ENCODE measurements at regions not wholly inside any gene's neighbourhood (a gene's known extent, or its start where the extent isn't known, plus 50 kb on each side); places are given as distances from the start of the nearest gene placed in this dataset.

GRCh38 chr4:162582180-162582579 lies 418.4 kb upstream of the FSTL5 start:
- no peak overlapping the region for H3K4me3 ChIP-seq (ENCODE audit: low read depth in 1 of 2, low read length in 2 of 2)
- H3K9me3 ChIP-seq (ENCODE audit: control insufficient read depth in 2 of 2, insufficient read depth in 1 of 2, low read depth in 1 of 2, low read length in 1 of 2): no peaks in the 10 kb centered on the region
- no peak overlapping the region for H3K27ac ChIP-seq (ENCODE audit: low read depth in 2 of 2, low read length in 1 of 2)
- no peaks in the 10 kb centered on the region for H3K27me3 ChIP-seq (ENCODE audit: control insufficient read depth in 1 of 2, insufficient read depth in 2 of 2, low read length in 2 of 2)
- WGBS, 2 donors: 60 to 67% methylated on average over 3 of the region's 3 CpGs
- no peaks in the 10 kb centered on the region for H3K4me1 ChIP-seq (ENCODE audit: control insufficient read depth in 2 of 2, insufficient read depth in 2 of 2, low read length in 1 of 2)
- H3K36me3 ChIP-seq (ENCODE audit: control insufficient read depth in 2 of 2, insufficient read depth in 2 of 2, low read length in 1 of 2): no peaks in the 10 kb centered on the region

GRCh38 chr4:162565730-162566129 lies 401.9 kb upstream of the FSTL5 start:
- Histone ChIP-seq H3K27me3 (ENCODE audit: control insufficient read depth in 1 of 2, insufficient read depth in 2 of 2, low read length in 2 of 2) (no peaks in the 10 kb centered on the region), H3K4me1 (ENCODE audit: control insufficient read depth in 2 of 2, insufficient read depth in 2 of 2, low read length in 1 of 2) (no peaks in the 10 kb centered on the region)
- 46 to 56% methylated on average over 4 of the region's 4 CpGs for WGBS, 2 donors

GRCh38 chr4:162560073-162560472 lies 396.3 kb upstream of the FSTL5 start:
- Histone ChIP-seq H3K9me3 (ENCODE audit: control insufficient read depth in 2 of 2, insufficient read depth in 1 of 2, low read depth in 1 of 2, low read length in 1 of 2) (no peaks in the 10 kb centered on the region), H3K4me1 (ENCODE audit: control insufficient read depth in 2 of 2, insufficient read depth in 2 of 2, low read length in 1 of 2) (no peaks in the 10 kb centered on the region), H3K4me3 (ENCODE audit: low read depth in 1 of 2, low read length in 2 of 2) (no peak overlapping the region), H3K27ac (ENCODE audit: low read depth in 2 of 2, low read length in 1 of 2) (no peak overlapping the region), H3K27me3 (ENCODE audit: control insufficient read depth in 1 of 2, insufficient read depth in 2 of 2, low read length in 2 of 2) (no peaks in the 10 kb centered on the region), H3K36me3 (ENCODE audit: control insufficient read depth in 2 of 2, insufficient read depth in 2 of 2, low read length in 1 of 2) (no peaks in the 10 kb centered on the region)
- WGBS, 2 donors: 87 to 88% methylated on average over 1 of the region's 1 CpG

More at GRCh38 chr4:162565730-162566129, 401.9 kb upstream of the FSTL5 start:
- no peaks in the 10 kb centered on the region for H3K36me3 ChIP-seq (ENCODE audit: control insufficient read depth in 2 of 2, insufficient read depth in 2 of 2, low read length in 1 of 2)
- H3K27ac ChIP-seq (ENCODE audit: low read depth in 2 of 2, low read length in 1 of 2): no peak overlapping the region
- no peak overlapping the region for H3K4me3 ChIP-seq (ENCODE audit: low read depth in 1 of 2, low read length in 2 of 2)
- no peaks in the 10 kb centered on the region for H3K9me3 ChIP-seq (ENCODE audit: control insufficient read depth in 2 of 2, insufficient read depth in 1 of 2, low read depth in 1 of 2, low read length in 1 of 2)

- Histone ChIP-seq H3K4me1 (ENCODE audit: control insufficient read depth in 2 of 2, insufficient read depth in 2 of 2, low read length in 1 of 2) (no peaks in the 10 kb centered on the region), H3K4me3 (ENCODE audit: low read depth in 1 of 2, low read length in 2 of 2) (no peak overlapping the region), H3K27ac (ENCODE audit: low read depth in 2 of 2, low read length in 1 of 2) (no peak overlapping the region), H3K9me3 (ENCODE audit: control insufficient read depth in 2 of 2, insufficient read depth in 1 of 2, low read depth in 1 of 2, low read length in 1 of 2) (no peaks in the 10 kb centered on the region), H3K27me3 (ENCODE audit: control insufficient read depth in 1 of 2, insufficient read depth in 2 of 2, low read length in 2 of 2) (no peaks in the 10 kb centered on the region), H3K36me3 (ENCODE audit: control insufficient read depth in 2 of 2, insufficient read depth in 2 of 2, low read length in 1 of 2) (no peaks in the 10 kb centered on the region)
- 74 to 80% methylated on average over 4 of the region's 4 CpGs for WGBS, 2 donors
Measured at GRCh38 chr4:162557516-162558106, 393.8 kb upstream of the FSTL5 start.

GRCh38 chr4:162535121-162535520 lies 371.3 kb upstream of the FSTL5 start:
- no peak overlapping the region for H3K4me3 ChIP-seq (ENCODE audit: low read depth in 1 of 2, low read length in 2 of 2)
- H3K27me3 ChIP-seq (ENCODE audit: control insufficient read depth in 1 of 2, insufficient read depth in 2 of 2, low read length in 2 of 2): no peaks in the 10 kb centered on the region
- WGBS, 2 donors: 33 to 52% methylated on average over 1 of the region's 1 CpG
- no peaks in the 10 kb centered on the region for H3K9me3 ChIP-seq (ENCODE audit: control insufficient read depth in 2 of 2, insufficient read depth in 1 of 2, low read depth in 1 of 2, low read length in 1 of 2)
- H3K4me1 ChIP-seq (ENCODE audit: control insufficient read depth in 2 of 2, insufficient read depth in 2 of 2, low read length in 1 of 2): no peaks in the 10 kb centered on the region
- H3K27ac ChIP-seq (ENCODE audit: low read depth in 2 of 2, low read length in 1 of 2): no peak overlapping the region
- H3K36me3 ChIP-seq (ENCODE audit: control insufficient read depth in 2 of 2, insufficient read depth in 2 of 2, low read length in 1 of 2): no peaks in the 10 kb centered on the region

GRCh38 chr4:162523171-162523570 lies 359.4 kb upstream of the FSTL5 start:
- WGBS, 2 donors: 57 to 67% methylated on average over 4 of the region's 4 CpGs
- Histone ChIP-seq H3K36me3 (ENCODE audit: control insufficient read depth in 2 of 2, insufficient read depth in 2 of 2, low read length in 1 of 2) (no peaks in the 10 kb centered on the region), H3K4me3 (ENCODE audit: low read depth in 1 of 2, low read length in 2 of 2) (no peak overlapping the region), H3K9me3 (ENCODE audit: control insufficient read depth in 2 of 2, insufficient read depth in 1 of 2, low read depth in 1 of 2, low read length in 1 of 2) (no peaks in the 10 kb centered on the region), H3K4me1 (ENCODE audit: control insufficient read depth in 2 of 2, insufficient read depth in 2 of 2, low read length in 1 of 2) (no peaks in the 10 kb centered on the region), H3K27ac (ENCODE audit: low read depth in 2 of 2, low read length in 1 of 2) (no peak overlapping the region), H3K27me3 (ENCODE audit: control insufficient read depth in 1 of 2, insufficient read depth in 2 of 2, low read length in 2 of 2) (no peaks in the 10 kb centered on the region)

GRCh38 chr4:162522724-162523123 lies 358.9 kb upstream of the FSTL5 start:
- Histone ChIP-seq H3K27me3 (ENCODE audit: control insufficient read depth in 1 of 2, insufficient read depth in 2 of 2, low read length in 2 of 2) (no peaks in the 10 kb centered on the region), H3K27ac (ENCODE audit: low read depth in 2 of 2, low read length in 1 of 2) (no peak overlapping the region), H3K9me3 (ENCODE audit: control insufficient read depth in 2 of 2, insufficient read depth in 1 of 2, low read depth in 1 of 2, low read length in 1 of 2) (no peaks in the 10 kb centered on the region), H3K36me3 (ENCODE audit: control insufficient read depth in 2 of 2, insufficient read depth in 2 of 2, low read length in 1 of 2) (no peaks in the 10 kb centered on the region), H3K4me3 (ENCODE audit: low read depth in 1 of 2, low read length in 2 of 2) (no peak overlapping the region), H3K4me1 (ENCODE audit: control insufficient read depth in 2 of 2, insufficient read depth in 2 of 2, low read length in 1 of 2) (no peaks in the 10 kb centered on the region)
- WGBS, 2 donors: 42 to 58% methylated on average over 1 of the region's 1 CpG

GRCh38 chr4:162510937-162511336 lies 347.1 kb upstream of the FSTL5 start:
- H3K4me3 ChIP-seq (ENCODE audit: low read depth in 1 of 2, low read length in 2 of 2): no peak overlapping the region
- no peaks in the 10 kb centered on the region for H3K27me3 ChIP-seq (ENCODE audit: control insufficient read depth in 1 of 2, insufficient read depth in 2 of 2, low read length in 2 of 2)
- 87% methylated on average over 3 of the region's 3 CpGs for WGBS, 2 donors
- no peaks in the 10 kb centered on the region for H3K9me3 ChIP-seq (ENCODE audit: control insufficient read depth in 2 of 2, insufficient read depth in 1 of 2, low read depth in 1 of 2, low read length in 1 of 2)
- no peak overlapping the region for H3K27ac ChIP-seq (ENCODE audit: low read depth in 2 of 2, low read length in 1 of 2)
- H3K4me1 ChIP-seq (ENCODE audit: control insufficient read depth in 2 of 2, insufficient read depth in 2 of 2, low read length in 1 of 2): no peaks in the 10 kb centered on the region
- no peaks in the 10 kb centered on the region for H3K36me3 ChIP-seq (ENCODE audit: control insufficient read depth in 2 of 2, insufficient read depth in 2 of 2, low read length in 1 of 2)

- Histone ChIP-seq H3K9me3 (ENCODE audit: control insufficient read depth in 2 of 2, insufficient read depth in 1 of 2, low read depth in 1 of 2, low read length in 1 of 2) (no peaks in the 10 kb centered on the region), H3K27me3 (ENCODE audit: control insufficient read depth in 1 of 2, insufficient read depth in 2 of 2, low read length in 2 of 2) (no peaks in the 10 kb centered on the region), H3K4me1 (ENCODE audit: control insufficient read depth in 2 of 2, insufficient read depth in 2 of 2, low read length in 1 of 2) (no peaks in the 10 kb centered on the region), H3K27ac (ENCODE audit: low read depth in 2 of 2, low read length in 1 of 2) (no peak overlapping the region), H3K36me3 (ENCODE audit: control insufficient read depth in 2 of 2, insufficient read depth in 2 of 2, low read length in 1 of 2) (no peaks in the 10 kb centered on the region), H3K4me3 (ENCODE audit: low read depth in 1 of 2, low read length in 2 of 2) (no peak overlapping the region)
- WGBS, 2 donors: 75 to 80% methylated on average over 4 of the region's 4 CpGs
Measured at GRCh38 chr4:162510115-162510514, 346.3 kb upstream of the FSTL5 start.

GRCh38 chr4:162509333-162509732 lies 345.5 kb upstream of the FSTL5 start:
- Histone ChIP-seq H3K27me3 (ENCODE audit: control insufficient read depth in 1 of 2, insufficient read depth in 2 of 2, low read length in 2 of 2) (no peaks in the 10 kb centered on the region), H3K4me3 (ENCODE audit: low read depth in 1 of 2, low read length in 2 of 2) (no peak overlapping the region), H3K27ac (ENCODE audit: low read depth in 2 of 2, low read length in 1 of 2) (no peak overlapping the region), H3K4me1 (ENCODE audit: control insufficient read depth in 2 of 2, insufficient read depth in 2 of 2, low read length in 1 of 2) (no peaks in the 10 kb centered on the region), H3K36me3 (ENCODE audit: control insufficient read depth in 2 of 2, insufficient read depth in 2 of 2, low read length in 1 of 2) (no peaks in the 10 kb centered on the region), H3K9me3 (ENCODE audit: control insufficient read depth in 2 of 2, insufficient read depth in 1 of 2, low read depth in 1 of 2, low read length in 1 of 2) (no peaks in the 10 kb centered on the region)
- 96 to 97% methylated on average over 1 of the region's 1 CpG for WGBS, 2 donors

Measured in esophagus (tissue), 2 donors.